Heart right ventricle (tissue), 16 donors: ENCODE measurements at regions not wholly inside any gene's neighbourhood (a gene's known extent, or its start where the extent isn't known, plus 50 kb on each side); places are given as distances from the start of the nearest gene placed in this dataset.

Source experiments
- ATAC-seq, 8 donors: fragments of 200-7000 bp; cut with Tn5 transposase; one replicate each; pipeline ENCODE4 v1.9.1; 2020; ENCODE audit warnings: mild to moderate bottlenecking in 8 of 8, moderate library complexity in 8 of 8, moderate number of reproducible peaks in 1 of 8
- DNase-seq, 2 donors: peaks; one replicate each; pipeline ENCODE4 v3.0.0-alpha.2; 2020
- H3K27ac ChIP-seq, 10 donors: fragments of 200-600 bp; sonication (generic) in 2 of 10; one replicate each; pipeline versions ENCODE4 v1.5.0 to v1.8.0; 2020 to 2022; ENCODE audit warnings: mild to moderate bottlenecking in 3 of 10
- H3K27me3 ChIP-seq, 7 donors: fragments of 200-600 bp; one replicate each; pipeline ENCODE4 v1.8.0; 2021 to 2022; ENCODE audit warnings: mild to moderate bottlenecking in 2 of 7
- H3K36me3 ChIP-seq, 9 donors: fragments of 200-600 bp; sonication (generic) in 1 of 9; one replicate each; pipeline versions ENCODE4 v1.5.0 to v1.8.0; 2020 to 2022; ENCODE audit warnings: mild to moderate bottlenecking in 2 of 9
- H3K4me1 ChIP-seq, 9 donors: fragments of 200-600 bp; sonication (generic) in 1 of 9; one replicate each; pipeline versions ENCODE4 v1.5.0 to v1.8.0; 2020 to 2022; ENCODE audit warnings: mild to moderate bottlenecking in 4 of 9
- H3K4me3 ChIP-seq, 10 donors: fragments of 200-600 bp; sonication (generic) in 2 of 10; one replicate each; pipeline versions ENCODE4 v1.5.0 to v1.8.0; 2020 to 2022; ENCODE audit warnings: mild to moderate bottlenecking in 7 of 10, moderate library complexity in 2 of 10
- H3K9me3 ChIP-seq, 11 donors: fragments of 200-600 bp in 10 of 11; sonication (generic) in 2 of 11; one replicate each; pipeline versions ENCODE4 v1.5.0 to v1.8.0; 2013 to 2022; ENCODE audit warnings: mild to moderate bottlenecking in 2 of 11, control low read depth in 1 of 11, moderate library complexity in 1 of 11
- WGBS, 2 donors: extraction: QIAGEN DNeasy Blood & Tissue Kit; methylation state at CpG; one replicate each; pipeline ENCODE4 v1.1.7; 2013; ENCODE audit warnings: inconsistent platforms in 1 of 2; 5-methylcytosine and 5-hydroxymethylcytosine counted together
- intact Hi-C, 10 donors: fragments of 100-400 bp; cut with DNase I; formaldehyde crosslinking; loops; one replicate each; pipeline versions ENCODE4 v1.11.1 to v1.14.2; 2022
- TF ChIP-seq, protein P1 (sequence below), 9 donors: fragments of 200-600 bp; sonication (generic) in 2 of 9; IDR thresholded peaks; one replicate each; pipeline versions ENCODE4 v1.5.0 to v1.8.0; 2021 to 2022; ENCODE audit warnings: antibody characterized with exemption in 9 of 9, mild to moderate bottlenecking in 5 of 9, moderate library complexity in 1 of 9
- donor health status: Arrhythmogenic right ventricular cardiomyopathy.
- donor health status: ischemic (EF 13 %, LVEDD 7.1; RV severe dilation, severe dysfunction).
- donor health status: healthy with polysubstance abuse.
- donor health status: DM: no; HTN: yes; CAD: no.
- donor health status: DM: no; HTN: no; CAD: no.
- donor health status: ischemic (EF 25% LVEDD 6.9; RV normal size, moderate dysfunction).
- donor health status: ischemic (EF 25% LVEDD 5.7; RV mildly dilated, moderate dysfunction).
- donor health status: healthy.
- donor health status: DM: yes; HTN: yes; CAD: no.
- donor health status: Ischemic cardiomyopathy.
- donor health status: ischemic (EF 35%, LVEDD 5.7; RV mildly dilated, moderate dysfunction).
- donor health status: nonischemic (EF 11% LVEDD 7.7; RV severe dilation, severe dysfunction).
- donor health status: DM: yes; HTN: yes; CAD: no.
- donor health status: PGD.
- donor health status: ischemic (EF 29% LVEDD 5.4; RV normal size, mild dysfunction).
- donor health status: nonischemic (EF 23%, LVEDD 6.1; RV moderate dilation, normal function).

DNA sequence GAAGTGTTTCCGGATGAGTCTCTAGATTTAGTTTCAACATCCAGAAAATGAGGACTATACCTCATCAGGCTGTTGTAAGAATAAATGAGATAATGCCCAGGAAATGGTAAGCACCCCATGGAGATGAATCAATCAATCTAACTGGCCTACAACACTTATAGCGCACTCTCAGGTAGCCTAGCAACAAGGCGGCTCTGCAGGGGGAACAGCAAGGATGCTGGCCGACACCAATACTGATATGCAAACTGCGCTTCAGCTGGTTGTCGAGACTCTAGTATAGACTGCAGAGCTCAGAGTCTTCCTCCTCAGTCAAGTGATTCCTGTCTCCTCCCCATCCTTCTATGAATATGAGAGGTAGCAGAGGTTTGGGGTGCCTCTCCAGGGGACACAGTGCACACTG lies 218.8 kb upstream of the WWC1 start:
- TF ChIP-seq, protein P1, sequence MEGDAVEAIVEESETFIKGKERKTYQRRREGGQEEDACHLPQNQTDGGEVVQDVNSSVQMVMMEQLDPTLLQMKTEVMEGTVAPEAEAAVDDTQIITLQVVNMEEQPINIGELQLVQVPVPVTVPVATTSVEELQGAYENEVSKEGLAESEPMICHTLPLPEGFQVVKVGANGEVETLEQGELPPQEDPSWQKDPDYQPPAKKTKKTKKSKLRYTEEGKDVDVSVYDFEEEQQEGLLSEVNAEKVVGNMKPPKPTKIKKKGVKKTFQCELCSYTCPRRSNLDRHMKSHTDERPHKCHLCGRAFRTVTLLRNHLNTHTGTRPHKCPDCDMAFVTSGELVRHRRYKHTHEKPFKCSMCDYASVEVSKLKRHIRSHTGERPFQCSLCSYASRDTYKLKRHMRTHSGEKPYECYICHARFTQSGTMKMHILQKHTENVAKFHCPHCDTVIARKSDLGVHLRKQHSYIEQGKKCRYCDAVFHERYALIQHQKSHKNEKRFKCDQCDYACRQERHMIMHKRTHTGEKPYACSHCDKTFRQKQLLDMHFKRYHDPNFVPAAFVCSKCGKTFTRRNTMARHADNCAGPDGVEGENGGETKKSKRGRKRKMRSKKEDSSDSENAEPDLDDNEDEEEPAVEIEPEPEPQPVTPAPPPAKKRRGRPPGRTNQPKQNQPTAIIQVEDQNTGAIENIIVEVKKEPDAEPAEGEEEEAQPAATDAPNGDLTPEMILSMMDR (IDR thresholded peaks at IDR 0.05) = no peak
- Histone ChIP-seq H3K4me3 (no peak overlapping the region), H3K27ac (no peak overlapping the region), H3K4me1 (peaks cover 0 to 44% (median 9%) of the 10 kb centered on the region in 9 donors), H3K27me3 (no peaks in the 10 kb centered on the region), H3K9me3 (peaks cover 0 to 4% (median 0%) of the 10 kb centered on the region in 11 donors), H3K36me3 (no peaks in the 10 kb centered on the region)
- ATAC-seq = no peak
- DNase-seq = no peak
- 74 to 86% methylated on average over 6 of the region's 6 CpGs for WGBS, 2 donors
- intact Hi-C loops = no loop called here

DNA sequence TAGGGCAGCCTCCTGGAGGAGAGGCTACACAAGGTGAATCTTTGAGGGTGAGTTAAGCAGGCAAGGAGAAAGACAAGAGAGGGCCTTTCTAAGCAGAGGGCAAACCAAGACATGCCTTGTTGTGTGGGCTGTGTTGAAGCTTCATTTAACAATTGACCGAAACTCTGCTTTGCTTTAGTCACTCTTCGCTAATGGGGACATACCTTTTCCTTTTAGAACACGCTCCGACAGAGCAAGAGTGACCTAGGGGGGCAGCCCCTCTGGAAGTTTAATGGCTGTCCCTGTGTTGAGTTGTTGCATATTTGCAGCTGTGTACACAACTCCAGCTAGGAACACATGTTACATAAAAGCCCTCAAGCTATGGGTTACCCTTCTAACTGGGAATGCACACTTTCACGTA lies 218.1 kb upstream of the WWC1 start:
- Histone ChIP-seq H3K4me3 (no peak overlapping the region), H3K4me1 (peaks cover 0 to 44% (median 9%) of the 10 kb centered on the region in 9 donors), H3K9me3 (peaks cover 0 to 6% (median 0%) of the 10 kb centered on the region in 11 donors), H3K27me3 (no peaks in the 10 kb centered on the region), H3K36me3 (no peaks in the 10 kb centered on the region), H3K27ac (peak overlapping the region in 1 of 10 donors; percentile 10)
- intact Hi-C loops = no loop called here
- TF ChIP-seq, protein P1 (IDR thresholded peaks at IDR 0.05) = no peak
- 97% methylated on average over 5 of the region's 5 CpGs for WGBS, 2 donors
- DNase-seq (no peak), ATAC-seq (no peak)

DNA sequence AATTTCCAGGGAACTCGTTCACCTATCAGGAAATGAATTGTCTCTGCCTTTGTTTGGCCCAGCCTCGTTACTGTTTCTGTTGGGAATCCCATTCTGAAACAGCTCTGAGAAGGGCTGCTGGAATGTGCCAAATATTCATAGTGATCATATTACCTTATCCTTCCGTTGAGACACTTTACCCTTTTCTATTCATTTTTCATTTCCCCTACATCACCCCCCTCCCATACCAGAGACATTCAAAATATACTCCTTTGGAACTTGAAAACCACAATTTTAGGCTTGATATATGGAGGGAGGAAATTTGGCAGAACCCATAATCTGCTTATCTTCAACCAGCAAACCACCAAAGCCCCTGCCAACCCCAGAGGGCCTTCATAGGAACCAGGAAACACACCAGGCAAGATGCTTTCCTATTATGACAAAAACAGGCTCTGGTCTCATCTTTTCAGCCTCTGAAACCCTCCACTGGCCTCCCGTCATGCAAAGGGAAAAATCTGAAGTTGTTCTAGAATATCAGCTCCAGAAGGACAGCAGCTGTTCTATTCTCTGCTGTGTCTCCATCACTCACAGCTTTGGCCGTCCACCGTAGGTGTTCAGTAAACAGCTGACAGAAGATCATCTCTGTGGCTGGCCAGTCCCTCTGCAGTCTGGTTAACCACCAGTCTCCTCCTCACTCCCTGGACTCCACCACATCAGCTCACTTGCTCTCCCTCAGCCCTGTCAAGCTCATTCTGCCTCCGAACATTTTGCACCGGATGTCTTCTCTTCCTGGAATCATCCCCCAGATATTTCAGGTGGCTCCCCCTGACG lies 217.2 kb upstream of the WWC1 start:
- intact Hi-C loops = no loop called here
- H3K27ac ChIP-seq = peak overlapping the region in 5 of 10 donors; percentile 5 to 45 (median 16)

DNA sequence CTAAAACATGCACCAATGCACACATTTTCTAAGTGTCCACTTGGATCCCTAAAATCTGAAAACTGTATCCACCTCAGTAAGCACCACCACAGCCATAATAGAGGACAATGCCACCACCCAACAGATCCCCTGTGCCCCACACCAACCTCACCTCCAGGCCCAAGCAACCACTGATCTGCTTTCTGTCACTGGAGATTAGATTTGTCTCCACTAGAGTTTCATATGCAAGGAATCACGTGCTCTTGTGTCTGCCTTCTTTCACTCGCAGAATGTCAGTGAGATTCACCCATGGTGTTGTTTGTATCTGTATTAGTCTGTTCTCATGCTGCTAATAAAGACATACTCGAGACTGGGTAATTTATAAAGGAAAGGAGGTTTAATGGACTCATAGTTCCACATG lies 216.1 kb upstream of the WWC1 start:
- Histone ChIP-seq H3K4me3 (no peak overlapping the region), H3K9me3 (peaks cover 0 to 11% (median 0%) of the 10 kb centered on the region in 11 donors), H3K4me1 (peaks cover 0 to 35% (median 9%) of the 10 kb centered on the region in 9 donors), H3K27ac (peak overlapping the region in 8 of 10 donors; percentile 9 to 54 (median 40)), H3K27me3 (no peaks in the 10 kb centered on the region), H3K36me3 (no peaks in the 10 kb centered on the region)
- 32 to 61% methylated on average over 3 of the region's 3 CpGs for WGBS, 2 donors
- intact Hi-C loops = no loop called here
- ATAC-seq (peak; percentile 31 to 83 (median 72)), DNase-seq (peak in 1 of 2 donors; percentile 17)
- TF ChIP-seq, protein P1 (IDR thresholded peaks at IDR 0.05) = no peak

More for the DNA sequence above, 217.2 kb upstream of the WWC1 start:
- DNase-seq = no peak
- Histone ChIP-seq H3K27me3 (no peaks in the 10 kb centered on the region), H3K4me3 (no peak overlapping the region), H3K36me3 (no peaks in the 10 kb centered on the region), H3K4me1 (peaks cover 0 to 40% (median 9%) of the 10 kb centered on the region in 9 donors), H3K9me3 (peaks cover 0 to 11% (median 0%) of the 10 kb centered on the region in 11 donors)
- peak in 5 of 8 donors; percentile 23 to 37 (median 31) for ATAC-seq
- WGBS, 2 donors = 31 to 32% methylated on average over 9 of the region's 9 CpGs
- TF ChIP-seq, protein P1 (IDR thresholded peaks at IDR 0.05) = no peak
